NCI-H146 treated with DMSO at 0.1 percent for 48 hours (cell line): ENCODE measurements at regions not wholly inside any gene's neighbourhood (a gene's known extent, or its start where the extent isn't known, plus 50 kb on each side); places are given as distances from the start of the nearest gene placed in this dataset.

Source experiments
- DNase-seq: peaks from one replicate; lab custom pipeline; 2025; ENCODE audit not compliant: unreplicated experiment; lab: John Stamatoyannopoulos, UW

- no peak for DNase-seq
Observed at GRCh38 chr16:47787696-47788095, 326.6 kb downstream of the PHKB start.

DNA sequence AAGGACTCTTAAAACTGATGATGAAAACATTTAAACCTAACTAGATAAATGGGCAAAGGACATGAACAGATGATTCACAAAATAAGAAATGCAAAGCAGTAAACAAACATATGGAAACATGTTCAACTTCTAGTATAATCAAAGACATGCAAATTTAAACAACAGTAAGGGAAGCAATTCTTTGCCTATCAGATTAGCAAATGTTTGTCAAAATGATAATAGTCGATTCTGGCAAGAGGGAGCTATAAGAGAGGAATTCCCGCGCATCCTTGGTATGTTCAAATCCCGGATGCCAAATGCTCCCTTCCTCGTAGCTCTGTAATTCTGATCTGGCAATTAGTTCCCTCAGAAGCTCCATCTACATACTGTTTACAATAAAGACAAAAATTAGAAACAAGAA is 320.5 kb downstream of the PHKB start:
- DNase-seq: no peak

- DNase-seq: no peak
Observed at GRCh38 chr16:47780213-47780875, 319.2 kb downstream of the PHKB start.

GRCh38 chr16:47779201-47780016 is 318.3 kb downstream of the PHKB start:
- no peak for DNase-seq

DNA sequence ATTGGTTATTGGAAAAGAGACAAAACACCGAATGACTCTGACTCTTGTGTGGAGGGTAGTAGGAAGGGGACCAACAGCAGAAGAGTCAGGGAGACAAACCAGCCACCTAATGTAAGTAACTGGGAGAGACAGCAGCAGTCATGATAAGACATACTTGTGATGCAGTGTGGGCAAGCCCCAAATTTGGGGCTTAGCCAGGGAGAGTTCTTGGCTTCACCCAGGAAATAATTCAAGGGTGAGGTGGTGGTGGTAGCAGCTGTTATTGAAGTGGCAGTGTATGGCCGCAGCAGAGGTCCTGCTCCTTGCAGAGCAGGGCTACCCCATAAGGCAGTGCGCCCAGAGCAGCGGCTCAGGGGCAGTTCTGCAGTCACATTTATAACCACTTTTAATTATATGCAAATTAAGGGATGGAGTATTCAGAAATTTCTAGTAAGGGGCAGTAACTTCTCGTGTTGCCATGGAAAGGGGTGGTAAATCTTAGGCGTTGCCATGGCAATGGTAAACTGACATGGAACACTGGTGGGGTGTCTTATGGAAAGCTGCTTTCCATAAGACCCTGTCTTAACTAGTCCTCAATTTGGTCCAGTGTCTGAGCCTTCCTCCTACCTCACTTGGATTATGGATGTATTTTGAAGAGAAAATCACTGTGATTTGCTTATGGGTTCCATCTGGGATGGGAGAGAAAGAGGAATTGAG is 317.1 kb downstream of the PHKB start:
- DNase-seq: no peak

DNA sequence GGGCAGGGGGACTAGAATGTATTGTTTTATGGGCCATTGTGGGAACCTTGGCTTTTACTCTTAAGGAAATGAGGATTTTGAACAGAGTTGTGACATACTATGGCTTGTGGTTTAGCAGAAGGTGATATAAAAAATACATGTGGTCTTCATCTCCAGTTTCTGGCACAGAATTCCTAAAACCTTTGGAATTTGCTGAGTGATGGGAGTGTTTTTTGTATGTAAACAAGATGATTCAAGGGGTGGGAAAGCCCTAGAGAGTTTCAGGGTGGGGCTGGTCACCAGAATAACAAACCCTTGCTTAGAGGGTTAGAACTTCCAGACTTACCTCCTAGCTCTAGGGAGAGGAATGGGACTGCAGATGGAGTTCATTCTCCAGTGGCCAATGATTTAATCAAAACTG is 316.1 kb downstream of the PHKB start:
- no peak for DNase-seq

DNA sequence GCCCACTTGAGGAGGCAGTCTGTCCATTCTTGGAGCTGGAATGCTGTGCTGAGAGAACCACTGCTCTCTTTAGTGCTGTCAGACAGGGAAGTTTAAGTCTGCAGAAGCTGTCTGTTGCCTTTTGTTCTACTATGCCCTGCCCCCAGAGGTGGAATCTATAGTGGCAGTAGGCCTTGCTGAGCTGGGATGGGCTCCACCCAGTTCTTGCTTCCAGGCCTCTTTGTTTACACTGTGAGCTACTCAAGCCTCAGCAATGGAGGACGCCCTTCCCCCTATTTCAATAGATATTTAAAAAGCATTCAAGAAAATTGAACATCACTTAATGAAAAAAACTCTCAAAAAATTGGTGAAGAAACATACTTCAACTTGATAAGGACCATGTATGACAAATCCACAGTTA is 313.5 kb downstream of the PHKB start:
- DNase-seq: no peak

- no peak for DNase-seq
Observed at GRCh38 chr16:47753659-47754058, 292.5 kb downstream of the PHKB start.
